ENCODE measurements at regions not wholly inside any gene's neighbourhood (a gene's known extent, or its start where the extent isn't known, plus 50 kb on each side); places are given as distances from the start of the nearest gene placed in this dataset.

- H3K27me3 ChIP-seq (replicated peaks; ENCODE audit: insufficient read depth): no peaks in the 10 kb centered on the region
- intact Hi-C loops (cut with DNase I): no loop called here
- H3K9me3 ChIP-seq: no peaks in the 10 kb centered on the region
- no peaks in the 10 kb centered on the region for H3K4me1 ChIP-seq (replicated peaks)
- no peak for DNase-seq (ENCODE audit: low spot score)
- no peak overlapping the region for H3K4me3 ChIP-seq
- WGBS: 88% methylated on average over 2 of the region's 2 CpGs
- no peak overlapping the region for H3K27ac ChIP-seq
- H3K36me3 ChIP-seq: no peaks in the 10 kb centered on the region
- no peak for TF ChIP-seq POLR2AphosphoS5 (IDR thresholded peaks at IDR 0.05)
- TF ChIP-seq, protein P1, sequence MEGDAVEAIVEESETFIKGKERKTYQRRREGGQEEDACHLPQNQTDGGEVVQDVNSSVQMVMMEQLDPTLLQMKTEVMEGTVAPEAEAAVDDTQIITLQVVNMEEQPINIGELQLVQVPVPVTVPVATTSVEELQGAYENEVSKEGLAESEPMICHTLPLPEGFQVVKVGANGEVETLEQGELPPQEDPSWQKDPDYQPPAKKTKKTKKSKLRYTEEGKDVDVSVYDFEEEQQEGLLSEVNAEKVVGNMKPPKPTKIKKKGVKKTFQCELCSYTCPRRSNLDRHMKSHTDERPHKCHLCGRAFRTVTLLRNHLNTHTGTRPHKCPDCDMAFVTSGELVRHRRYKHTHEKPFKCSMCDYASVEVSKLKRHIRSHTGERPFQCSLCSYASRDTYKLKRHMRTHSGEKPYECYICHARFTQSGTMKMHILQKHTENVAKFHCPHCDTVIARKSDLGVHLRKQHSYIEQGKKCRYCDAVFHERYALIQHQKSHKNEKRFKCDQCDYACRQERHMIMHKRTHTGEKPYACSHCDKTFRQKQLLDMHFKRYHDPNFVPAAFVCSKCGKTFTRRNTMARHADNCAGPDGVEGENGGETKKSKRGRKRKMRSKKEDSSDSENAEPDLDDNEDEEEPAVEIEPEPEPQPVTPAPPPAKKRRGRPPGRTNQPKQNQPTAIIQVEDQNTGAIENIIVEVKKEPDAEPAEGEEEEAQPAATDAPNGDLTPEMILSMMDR (IDR thresholded peaks at IDR 0.05): no peak
- TF ChIP-seq POLR2A (IDR thresholded peaks at IDR 0.05): no peak
Observed at GRCh38 chr4:35772291-35772690, 472.0 kb downstream of the ARAP2 start.

- intact Hi-C loops (cut with DNase I): no loop called here
Observed at GRCh38 chr4:35789899-35790574, 454.3 kb downstream of the ARAP2 start.

DNA sequence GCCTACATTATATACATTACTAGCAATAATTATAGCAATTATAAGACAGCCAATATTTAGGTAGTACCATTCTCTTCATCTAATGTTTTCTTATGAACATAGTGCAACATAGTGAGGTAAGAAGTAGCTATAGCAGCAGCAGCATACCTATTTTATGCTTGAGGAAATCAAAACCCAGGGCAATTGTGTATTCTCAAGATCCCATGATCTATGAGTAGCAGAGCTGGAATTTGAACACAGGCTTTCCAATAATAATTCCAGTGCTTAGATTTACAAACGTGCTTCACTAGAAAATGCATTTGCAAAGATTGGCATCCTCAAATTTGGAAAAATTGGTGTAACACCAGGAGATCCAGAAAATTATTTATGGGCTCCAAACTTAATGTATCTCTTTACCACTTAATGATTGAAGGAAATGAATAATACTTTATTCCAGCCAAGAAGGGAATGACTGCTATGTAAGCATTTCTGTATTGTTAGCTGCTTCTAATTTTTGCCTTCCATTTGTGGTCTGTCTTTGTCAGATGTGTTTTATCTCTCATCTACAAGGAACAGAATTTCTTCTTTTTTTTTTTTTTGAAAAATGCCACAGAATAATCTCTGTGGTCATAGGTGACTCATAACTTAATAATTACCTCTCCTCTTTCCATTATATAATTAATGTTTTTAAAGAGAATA lies 451.1 kb downstream of the ARAP2 start:
- WGBS: 72% methylated on average over 1 of the region's 1 CpG
- Histone ChIP-seq H3K4me1 (replicated peaks) (no peaks in the 10 kb centered on the region), H3K9me3 (no peaks in the 10 kb centered on the region), H3K27me3 (replicated peaks; ENCODE audit: insufficient read depth) (no peaks in the 10 kb centered on the region), H3K4me3 (no peak overlapping the region), H3K36me3 (no peaks in the 10 kb centered on the region), H3K27ac (no peak overlapping the region)
- no peak for DNase-seq (ENCODE audit: low spot score)
- TF ChIP-seq, protein P1 (IDR thresholded peaks at IDR 0.05): no peak
- TF ChIP-seq POLR2AphosphoS5 (IDR thresholded peaks at IDR 0.05) (no peak), POLR2A (IDR thresholded peaks at IDR 0.05) (no peak)
- intact Hi-C loops (cut with DNase I): no loop called here

More at GRCh38 chr4:35789899-35790574, 454.3 kb downstream of the ARAP2 start:
- no peak overlapping the region for H3K4me3 ChIP-seq
- no peaks in the 10 kb centered on the region for H3K27me3 ChIP-seq (replicated peaks; ENCODE audit: insufficient read depth)
- no peak for DNase-seq (ENCODE audit: low spot score)
- no peak for TF ChIP-seq POLR2AphosphoS5 (IDR thresholded peaks at IDR 0.05)
- TF ChIP-seq, protein P1 (IDR thresholded peaks at IDR 0.05): no peak
- no peak for TF ChIP-seq POLR2A (IDR thresholded peaks at IDR 0.05)
- no peaks in the 10 kb centered on the region for H3K36me3 ChIP-seq
- 62% methylated on average over 1 of the region's 1 CpG for WGBS
- no peak overlapping the region for H3K27ac ChIP-seq
- H3K9me3 ChIP-seq: no peaks in the 10 kb centered on the region
- H3K4me1 ChIP-seq (replicated peaks): no peaks in the 10 kb centered on the region

DNA sequence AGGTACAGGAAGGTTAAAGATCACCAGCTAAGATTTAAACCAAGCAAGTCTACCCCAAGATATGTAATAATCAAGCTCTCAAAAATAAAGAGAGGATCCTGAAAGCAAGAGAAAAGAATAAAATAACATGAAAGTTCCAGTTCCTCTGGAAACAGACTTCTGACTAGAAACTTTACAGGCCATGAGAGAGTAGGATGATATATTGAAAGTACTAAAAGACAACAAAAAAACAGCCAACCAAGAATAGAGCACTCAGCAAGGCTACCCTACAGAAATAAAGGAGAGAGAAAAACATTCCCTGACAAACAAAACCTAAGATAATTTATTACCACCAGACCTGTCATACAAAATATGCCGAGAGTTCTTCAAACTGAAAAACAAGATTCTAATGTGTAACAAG lies 450.5 kb downstream of the ARAP2 start:
- H3K36me3 ChIP-seq: no peaks in the 10 kb centered on the region

More for the DNA sequence above, 450.5 kb downstream of the ARAP2 start:
- no peak overlapping the region for H3K27ac ChIP-seq
- H3K27me3 ChIP-seq (replicated peaks; ENCODE audit: insufficient read depth): no peaks in the 10 kb centered on the region
- intact Hi-C loops (cut with DNase I): no loop called here
- DNase-seq (ENCODE audit: low spot score): no peak
- no peaks in the 10 kb centered on the region for H3K4me1 ChIP-seq (replicated peaks)
- TF ChIP-seq, protein P1 (IDR thresholded peaks at IDR 0.05): no peak
- TF ChIP-seq POLR2A (IDR thresholded peaks at IDR 0.05) (no peak), POLR2AphosphoS5 (IDR thresholded peaks at IDR 0.05) (no peak)
- no peaks in the 10 kb centered on the region for H3K9me3 ChIP-seq
- WGBS: 87% methylated on average over 1 of the region's 1 CpG
- no peak overlapping the region for H3K4me3 ChIP-seq
